HFF-Myc (cell line): ENCODE measurements at regions not wholly inside any gene's neighbourhood (a gene's known extent, or its start where the extent isn't known, plus 50 kb on each side); places are given as distances from the start of the nearest gene placed in this dataset.

Source experiments
- DNase-seq: peaks from one replicate; pipeline ENCODE4 v3.0.0-alpha.2; 2011; ENCODE audit warnings: low read depth; ENCODE audit errors: extremely low read depth
- H3K4me3 ChIP-seq: replicated peaks from 2 replicates; pipeline ENCODE4 v1.5.1; 2011; ENCODE audit warnings: low read depth, mild to moderate bottlenecking, control low read depth, low read length
- TF ChIP-seq, protein P1 (sequence below): IDR thresholded peaks from 2 replicates; pipeline ENCODE4 v1.5.1; 2012; ENCODE audit warnings: mild to moderate bottlenecking, low read depth, low read length, control low read depth; ENCODE audit errors: missing control alignments

GRCh38 chr2:58680755-58681310 lies 439.7 kb upstream of the FANCL start:
- H3K4me3 ChIP-seq = no peak overlapping the region
- TF ChIP-seq, protein P1, sequence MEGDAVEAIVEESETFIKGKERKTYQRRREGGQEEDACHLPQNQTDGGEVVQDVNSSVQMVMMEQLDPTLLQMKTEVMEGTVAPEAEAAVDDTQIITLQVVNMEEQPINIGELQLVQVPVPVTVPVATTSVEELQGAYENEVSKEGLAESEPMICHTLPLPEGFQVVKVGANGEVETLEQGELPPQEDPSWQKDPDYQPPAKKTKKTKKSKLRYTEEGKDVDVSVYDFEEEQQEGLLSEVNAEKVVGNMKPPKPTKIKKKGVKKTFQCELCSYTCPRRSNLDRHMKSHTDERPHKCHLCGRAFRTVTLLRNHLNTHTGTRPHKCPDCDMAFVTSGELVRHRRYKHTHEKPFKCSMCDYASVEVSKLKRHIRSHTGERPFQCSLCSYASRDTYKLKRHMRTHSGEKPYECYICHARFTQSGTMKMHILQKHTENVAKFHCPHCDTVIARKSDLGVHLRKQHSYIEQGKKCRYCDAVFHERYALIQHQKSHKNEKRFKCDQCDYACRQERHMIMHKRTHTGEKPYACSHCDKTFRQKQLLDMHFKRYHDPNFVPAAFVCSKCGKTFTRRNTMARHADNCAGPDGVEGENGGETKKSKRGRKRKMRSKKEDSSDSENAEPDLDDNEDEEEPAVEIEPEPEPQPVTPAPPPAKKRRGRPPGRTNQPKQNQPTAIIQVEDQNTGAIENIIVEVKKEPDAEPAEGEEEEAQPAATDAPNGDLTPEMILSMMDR = no peak
- no peak for DNase-seq

- no peak overlapping the region for H3K4me3 ChIP-seq
- DNase-seq = no peak
- TF ChIP-seq, protein P1 = no peak
These were observed 436.6 kb upstream of the FANCL start for GRCh38 chr2:58677748-58678147.

DNA sequence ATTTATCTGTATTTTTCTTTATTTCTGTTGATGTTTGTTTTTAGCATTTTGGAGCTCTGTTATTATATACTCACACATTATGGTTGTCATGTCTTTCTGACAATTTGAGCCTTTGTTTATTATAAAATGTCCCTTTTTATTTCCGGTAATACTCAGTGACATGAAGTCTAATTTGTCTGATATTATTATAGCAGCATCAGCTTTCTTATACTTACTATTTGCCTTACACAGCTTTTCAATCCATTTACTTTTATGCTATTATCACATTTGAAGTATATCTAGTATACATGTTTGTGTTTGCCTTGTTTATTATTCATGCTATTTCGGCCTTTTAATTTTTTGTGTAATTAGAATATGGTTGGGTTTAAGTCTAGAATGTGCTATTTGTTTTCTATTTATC lies 430.6 kb upstream of the FANCL start:
- TF ChIP-seq, protein P1 = no peak
- no peak for DNase-seq
- H3K4me3 ChIP-seq = no peak overlapping the region

- no peak for DNase-seq
- TF ChIP-seq, protein P1 = no peak
These were observed 428.9 kb upstream of the FANCL start for GRCh38 chr2:58669998-58670397.

GRCh38 chr2:58667137-58667774 lies 426.1 kb upstream of the FANCL start:
- TF ChIP-seq, protein P1 = no peak
- no peak overlapping the region for H3K4me3 ChIP-seq
- no peak for DNase-seq

More at GRCh38 chr2:58669998-58670397, 428.9 kb upstream of the FANCL start:
- no peak overlapping the region for H3K4me3 ChIP-seq

- no peak overlapping the region for H3K4me3 ChIP-seq
- TF ChIP-seq, protein P1 = no peak
These were observed 425.3 kb upstream of the FANCL start for GRCh38 chr2:58666323-58666970.

More at GRCh38 chr2:58666323-58666970, 425.3 kb upstream of the FANCL start:
- no peak for DNase-seq
